ENCODE measurements at regions not wholly inside any gene's neighbourhood (a gene's known extent, or its start where the extent isn't known, plus 50 kb on each side); places are given as distances from the start of the nearest gene placed in this dataset.

DNA sequence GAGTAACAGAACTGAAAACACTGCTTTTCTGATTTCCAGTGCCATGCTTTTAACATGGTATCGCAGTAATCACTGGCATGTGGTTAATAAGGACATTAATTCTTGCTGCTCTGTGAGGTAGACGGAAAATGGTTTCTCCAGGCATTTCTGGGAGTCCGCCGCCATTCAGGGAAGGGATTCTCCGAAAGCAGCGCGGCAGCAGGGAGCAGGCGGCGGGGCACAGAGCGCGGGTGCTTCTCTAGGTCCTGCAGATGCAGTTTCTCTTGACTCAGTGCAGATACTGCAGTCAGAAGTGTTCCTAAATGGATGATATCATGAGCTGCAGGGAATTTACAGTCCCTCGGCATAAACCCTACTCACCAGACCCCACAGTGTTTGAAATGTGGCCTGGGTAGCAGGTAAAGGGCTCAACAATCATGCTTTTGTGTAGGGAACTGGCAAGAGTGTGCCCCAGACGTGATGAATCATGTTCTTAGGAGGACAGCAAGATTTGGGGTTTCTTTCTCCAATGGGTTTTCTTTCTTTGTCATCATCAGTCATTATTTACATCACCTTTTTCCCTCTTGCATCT, 338.6 kb upstream of the ARGLU1 start:
- no peak for DNase-seq

GRCh38 chr13:106905380-106906162, 337.6 kb upstream of the ARGLU1 start:
- DNase-seq: no peak

DNA sequence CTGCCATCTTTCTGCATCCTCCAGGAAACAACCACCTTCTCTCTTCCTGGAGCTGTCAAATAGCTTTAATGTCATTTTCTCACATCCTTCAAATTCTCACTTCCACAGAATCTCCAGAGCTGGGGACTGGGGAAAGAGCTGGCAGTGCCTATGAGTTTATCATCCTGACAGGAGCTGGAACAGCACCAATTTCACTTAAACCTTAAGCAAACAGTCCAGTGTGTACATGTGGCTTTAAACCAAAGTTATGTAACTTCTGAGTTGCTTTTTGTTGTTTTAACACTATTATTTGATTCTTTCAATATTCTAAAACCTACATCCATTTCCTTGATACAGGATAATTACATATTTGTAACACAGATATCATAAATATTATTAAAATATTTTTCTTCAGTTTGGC, 331.5 kb upstream of the ARGLU1 start:
- DNase-seq: no peak

DNA sequence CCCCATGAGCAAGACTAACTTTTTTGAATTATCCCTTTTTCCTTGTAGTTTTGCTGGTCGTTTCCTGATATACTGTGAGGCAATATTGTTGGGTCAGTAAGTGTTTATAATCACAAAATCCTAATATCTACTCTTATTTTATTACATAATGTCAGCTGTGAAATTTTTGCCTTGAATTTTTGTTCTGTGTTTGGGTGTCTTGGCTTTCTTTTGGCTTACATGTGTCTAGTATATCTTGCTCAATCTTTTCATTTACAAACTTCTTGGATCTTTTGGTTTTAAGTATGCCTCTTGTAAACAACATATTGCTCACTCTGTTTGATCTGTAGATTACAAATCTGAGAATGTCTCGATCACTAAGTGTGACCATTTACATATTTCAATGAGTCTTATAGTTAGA, 330.3 kb upstream of the ARGLU1 start:
- no peak for DNase-seq

DNA sequence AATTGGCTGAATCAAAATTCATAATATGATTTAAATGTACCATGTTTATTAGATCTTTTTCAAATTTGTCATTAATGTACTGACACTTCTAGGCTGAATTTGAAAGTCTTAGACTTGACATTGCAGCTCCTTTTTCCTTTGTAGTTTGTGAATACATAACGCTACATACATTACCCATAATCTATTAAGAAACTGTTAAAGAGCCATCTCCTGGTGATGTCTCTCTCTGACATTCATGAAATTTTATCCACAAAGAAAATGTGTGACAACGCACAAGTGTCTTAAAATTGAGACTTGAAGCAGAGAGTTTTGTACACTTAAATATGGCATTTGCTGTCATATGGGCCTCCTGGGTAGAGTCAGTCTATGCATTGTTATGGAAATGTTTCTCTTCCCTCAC, 320.2 kb upstream of the ARGLU1 start:
- DNase-seq: no peak

- no peak for DNase-seq
These were observed 319.7 kb upstream of the ARGLU1 start for GRCh38 chr13:106887686-106888085.

- DNase-seq: no peak
These were observed 316.0 kb upstream of the ARGLU1 start for GRCh38 chr13:106883976-106884375.

DNA sequence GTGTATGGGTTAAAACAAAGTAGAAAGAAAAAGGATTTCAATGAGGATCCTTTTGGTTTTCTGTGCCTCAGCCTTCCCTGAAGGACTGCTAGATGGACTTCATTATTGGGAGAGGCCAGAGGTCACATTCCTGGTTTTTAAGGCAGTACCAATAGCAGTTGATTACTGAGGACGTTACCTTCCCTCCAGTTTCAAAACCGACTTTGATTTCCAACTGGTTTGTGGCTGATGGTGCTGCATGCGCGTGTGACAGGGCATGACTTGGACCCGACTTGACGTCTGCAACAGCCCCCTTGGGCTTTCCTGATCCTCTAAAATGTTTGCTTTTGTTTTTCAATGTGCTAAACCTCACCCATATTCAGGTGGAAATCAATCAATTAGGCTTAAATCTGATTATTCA, 314.3 kb upstream of the ARGLU1 start:
- no peak for DNase-seq

DNA sequence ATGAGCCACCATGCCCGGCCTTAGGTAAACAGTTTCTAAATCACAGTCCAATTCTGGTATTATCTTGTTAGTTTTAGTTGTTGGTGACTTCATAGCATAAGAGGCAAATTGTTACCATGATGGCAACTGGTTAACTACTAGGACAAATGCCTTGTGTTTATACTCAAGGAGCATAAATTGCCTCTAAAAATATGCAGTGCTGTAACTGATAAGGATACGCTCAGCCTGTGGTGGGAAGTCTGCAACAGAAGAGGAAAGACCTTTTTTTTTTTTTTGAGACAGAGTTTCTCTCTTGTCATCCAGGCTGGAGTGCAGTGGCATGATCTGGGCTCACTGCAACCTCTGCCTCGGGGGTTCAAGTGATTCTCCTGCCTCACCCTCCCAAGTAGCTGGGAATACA, 311.9 kb upstream of the ARGLU1 start:
- DNase-seq: no peak

- no peak for DNase-seq
These were observed 306.4 kb upstream of the ARGLU1 start for GRCh38 chr13:106874323-106874722.

- DNase-seq: no peak
These were observed 305.9 kb upstream of the ARGLU1 start for GRCh38 chr13:106873810-106874209.

DNA sequence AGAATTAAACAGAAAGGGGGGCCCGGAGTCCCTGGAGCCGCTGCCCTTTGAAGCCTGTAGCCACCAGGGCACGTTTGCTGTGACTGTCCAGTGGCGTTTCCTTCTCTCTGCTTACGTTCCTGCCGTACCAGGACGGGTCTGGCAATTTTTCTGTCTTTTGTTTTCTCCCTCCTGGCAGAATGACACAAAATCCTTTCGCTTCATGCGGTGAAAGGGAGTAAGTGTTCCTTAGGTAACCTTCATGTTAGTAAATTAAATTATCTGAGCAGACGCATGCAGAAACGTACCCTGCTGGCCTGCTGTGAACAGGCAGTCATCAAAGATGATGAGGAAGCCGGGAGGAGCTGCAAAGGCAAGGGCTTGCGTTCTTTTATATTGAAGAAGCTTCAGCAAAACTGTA, 299.3 kb upstream of the ARGLU1 start:
- DNase-seq: no peak

GRCh38 chr13:106865716-106866440, 297.9 kb upstream of the ARGLU1 start:
- no peak for DNase-seq

- DNase-seq: no peak
These were observed 291.6 kb upstream of the ARGLU1 start for GRCh38 chr13:106859533-106859904.

GRCh38 chr13:106858903-106859532, 291.1 kb upstream of the ARGLU1 start:
- no peak for DNase-seq

- no peak for DNase-seq
These were observed 284.5 kb upstream of the ARGLU1 start for GRCh38 chr13:106852436-106852835.

DNA sequence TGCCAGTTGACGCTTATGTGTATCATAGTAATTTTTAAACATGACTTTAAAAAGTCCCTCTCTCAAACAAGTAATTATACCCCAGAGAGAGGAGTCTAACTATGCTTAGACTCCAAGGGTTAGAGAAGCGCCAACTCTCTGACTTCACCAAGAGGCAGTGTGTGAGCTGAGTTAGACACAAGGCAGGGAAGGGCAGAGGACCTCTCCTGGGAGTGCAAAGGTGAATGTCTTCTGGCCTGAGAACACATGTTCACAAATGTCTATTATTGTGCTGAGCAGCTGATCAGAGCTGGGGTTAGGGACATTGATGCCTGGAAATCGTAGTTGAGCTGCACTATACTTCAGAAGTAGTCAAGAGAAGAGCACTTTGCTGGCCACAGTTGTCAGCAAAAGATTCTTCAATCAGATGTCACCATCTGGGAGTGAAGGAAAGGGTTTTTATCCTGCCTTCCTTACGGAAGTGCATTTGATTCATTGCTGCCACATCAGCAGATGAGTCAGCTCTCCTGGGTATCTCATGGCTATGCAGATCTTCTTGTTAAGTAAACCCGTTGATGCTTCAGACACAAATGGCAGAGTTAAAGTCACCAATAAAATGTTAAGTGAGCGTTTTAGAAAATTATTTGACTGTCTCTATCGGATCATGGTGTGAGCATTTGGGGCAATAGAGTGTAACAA, 283.2 kb upstream of the ARGLU1 start:
- DNase-seq: no peak

DNA sequence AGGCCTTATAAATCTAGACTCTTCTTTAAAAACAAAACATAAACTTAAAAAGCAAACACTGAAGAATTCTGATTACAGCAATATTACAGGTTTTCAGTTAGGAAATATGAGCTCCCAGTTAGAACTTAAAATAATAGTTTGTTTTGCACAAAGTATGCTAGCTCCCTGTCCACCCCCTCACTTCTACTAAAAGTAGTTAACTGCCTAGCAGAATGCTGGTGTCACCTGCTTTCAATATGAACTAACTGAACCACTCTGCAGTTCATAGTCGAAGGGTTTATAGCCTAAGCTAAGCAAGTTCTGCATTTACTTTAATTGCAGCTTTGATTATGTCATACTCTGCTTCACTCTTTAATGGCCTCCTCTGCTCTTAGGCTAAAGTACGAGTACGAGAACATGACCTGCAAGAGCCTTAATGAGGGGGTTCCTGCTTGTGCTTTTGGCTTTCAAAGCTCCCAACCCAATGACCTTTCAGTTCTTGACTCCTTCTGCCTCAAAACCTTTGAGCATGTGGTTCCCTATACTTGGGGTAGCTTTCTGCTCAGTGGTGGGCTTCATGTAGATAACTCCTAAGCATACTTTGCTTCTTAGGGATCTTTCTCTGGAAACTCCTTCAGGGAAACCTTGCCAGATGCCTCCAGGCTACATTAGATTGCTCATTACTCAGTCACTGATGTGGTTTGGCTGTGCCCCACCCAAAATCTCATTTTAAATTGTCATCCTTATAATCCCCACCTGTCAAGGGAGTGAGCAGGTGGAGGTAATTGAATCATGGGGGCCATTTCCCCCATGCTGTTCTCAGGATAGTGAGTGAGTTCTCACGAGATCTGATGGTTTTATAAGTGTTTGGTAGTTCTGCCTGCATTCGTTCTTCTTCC, 278.9 kb upstream of the ARGLU1 start:
- no peak for DNase-seq

GRCh38 chr13:106836186-106836802, 268.4 kb upstream of the ARGLU1 start:
- no peak for DNase-seq

GRCh38 chr13:106835477-106835876, 267.5 kb upstream of the ARGLU1 start:
- DNase-seq: no peak

DNA sequence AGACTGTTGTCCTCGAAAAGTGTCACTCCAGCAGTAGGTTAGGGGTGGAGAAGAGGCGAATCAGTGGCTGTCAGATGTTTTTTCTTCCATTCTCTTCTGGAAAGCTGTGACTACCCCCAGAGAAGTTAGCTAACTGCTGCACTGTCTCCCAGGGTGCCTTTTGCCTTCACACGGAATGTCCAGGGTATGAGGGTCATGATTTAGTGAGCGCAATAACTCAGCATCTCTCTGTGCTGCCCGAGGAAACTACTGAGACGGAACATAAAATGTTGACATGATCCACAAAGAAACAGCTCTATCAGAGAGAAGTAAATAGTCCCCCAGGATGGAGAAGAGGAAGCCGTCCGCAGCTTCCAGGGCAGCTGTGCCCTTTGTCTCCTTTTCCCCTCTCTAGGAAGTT, 254.0 kb upstream of the ARGLU1 start:
- no peak for DNase-seq

All from activated CD4-positive, alpha-beta T cell treated with anti-CD3 and anti-CD28 coated beads for 48 hours (primary cell).